NCI-H2107 treated with DMSO at 0.1 percent for 48 hours (cell line): ENCODE measurements at regions not wholly inside any gene's neighbourhood (a gene's known extent, or its start where the extent isn't known, plus 50 kb on each side); places are given as distances from the start of the nearest gene placed in this dataset.
A peak's percentile ranks its signal among the peaks of the same experiment; 100 is the strongest.

Source experiments
- DNase-seq: peaks from one replicate; lab custom pipeline; 2025; ENCODE audit not compliant: unreplicated experiment; lab: John Stamatoyannopoulos, UW

DNA sequence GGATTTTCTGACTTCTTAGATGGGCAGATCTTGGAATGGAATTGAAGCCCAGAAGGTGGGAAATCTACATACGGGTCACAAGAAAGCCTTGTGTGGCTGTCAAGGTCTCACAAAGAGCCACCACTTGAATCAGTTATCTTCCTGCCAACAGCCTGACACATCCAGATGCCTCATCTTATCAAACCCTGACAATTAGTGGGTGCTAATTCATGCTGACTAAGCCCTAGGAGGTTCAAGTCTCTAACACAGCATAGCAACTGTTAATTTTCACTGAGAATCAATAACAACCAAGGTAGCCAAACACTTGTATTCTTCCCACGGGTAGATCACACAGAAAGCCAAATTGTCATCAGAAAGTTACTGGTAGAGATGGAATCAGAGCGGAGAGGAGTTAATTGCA lies 222.2 kb downstream of the TMEM167A start:
- DNase-seq = no peak

DNA sequence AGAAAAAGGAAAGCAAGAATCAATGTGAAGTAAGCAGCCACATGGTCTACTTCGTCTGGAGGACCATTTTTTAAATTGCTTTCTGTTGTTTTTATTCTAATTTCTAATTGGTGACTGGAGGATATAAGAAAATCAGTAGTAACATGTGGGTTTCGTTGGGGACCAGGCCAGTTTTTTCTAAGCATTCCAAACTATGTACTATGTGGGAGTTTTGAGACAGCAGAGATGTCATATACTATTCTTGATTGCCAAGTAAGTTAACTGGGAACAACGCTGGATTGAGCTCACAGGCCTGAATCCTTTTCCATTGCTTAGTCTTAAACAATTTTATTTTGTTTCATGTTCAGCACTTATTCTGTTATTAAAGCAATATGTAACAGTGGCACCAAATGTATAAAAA lies 225.7 kb downstream of the TMEM167A start:
- no peak for DNase-seq

DNA sequence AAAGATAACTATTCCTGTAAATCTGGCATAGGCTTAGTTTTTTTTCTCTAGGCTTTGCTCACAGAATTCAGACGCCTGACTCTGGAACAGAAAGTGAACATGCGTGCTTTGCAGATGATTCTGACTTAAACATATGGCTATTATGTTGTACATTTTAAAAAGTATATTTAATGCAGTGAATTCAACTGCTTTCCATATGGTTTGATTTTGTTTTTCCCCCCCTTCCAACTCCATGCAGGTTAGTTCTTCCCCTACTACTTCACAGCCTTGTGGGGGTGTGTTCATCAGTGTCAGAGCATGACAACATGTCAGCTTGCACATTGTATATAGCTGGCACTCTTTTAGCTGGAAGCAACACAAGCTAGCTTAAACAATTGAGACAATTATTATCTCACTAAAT lies 226.8 kb downstream of the TMEM167A start:
- DNase-seq = no peak

DNA sequence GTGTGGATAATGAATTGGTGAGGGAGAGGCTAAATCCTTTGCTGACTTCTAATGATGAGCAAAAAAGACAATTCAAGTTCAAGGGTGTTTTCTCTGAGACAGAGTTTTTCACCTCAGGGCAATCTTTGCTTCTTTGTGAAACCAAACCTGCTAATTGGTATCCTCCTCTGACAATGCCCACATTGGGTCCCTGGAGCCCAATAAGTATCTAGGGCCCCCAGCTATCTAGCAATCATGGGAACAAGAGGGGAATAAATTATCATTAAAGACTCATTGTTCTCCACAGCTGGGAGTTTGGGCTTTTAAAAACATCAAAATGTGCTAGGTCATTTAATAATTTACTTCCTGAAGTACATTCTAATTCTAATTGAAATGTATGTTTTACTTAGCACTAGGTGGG lies 227.3 kb downstream of the TMEM167A start:
- no peak for DNase-seq

DNA sequence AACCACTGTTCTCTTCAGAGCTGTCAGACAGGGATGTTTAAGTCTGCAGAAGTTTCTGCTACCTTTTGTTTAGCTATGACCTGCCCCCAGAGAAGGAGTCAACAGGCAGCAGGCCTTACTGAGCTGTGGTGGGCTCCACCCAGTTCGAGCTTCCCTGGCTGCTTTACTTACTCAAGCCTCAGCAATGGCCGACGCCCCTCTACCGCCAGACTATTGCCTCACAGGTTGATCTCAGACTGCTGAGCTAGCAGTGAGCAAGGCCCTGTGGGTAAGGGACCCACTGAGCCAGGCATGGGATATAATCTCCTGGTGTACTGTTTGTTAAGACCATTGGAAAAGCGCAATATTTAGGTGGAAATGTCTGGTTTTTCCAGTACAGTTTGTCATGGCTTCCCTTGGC lies 229.6 kb downstream of the TMEM167A start:
- DNase-seq = no peak

DNA sequence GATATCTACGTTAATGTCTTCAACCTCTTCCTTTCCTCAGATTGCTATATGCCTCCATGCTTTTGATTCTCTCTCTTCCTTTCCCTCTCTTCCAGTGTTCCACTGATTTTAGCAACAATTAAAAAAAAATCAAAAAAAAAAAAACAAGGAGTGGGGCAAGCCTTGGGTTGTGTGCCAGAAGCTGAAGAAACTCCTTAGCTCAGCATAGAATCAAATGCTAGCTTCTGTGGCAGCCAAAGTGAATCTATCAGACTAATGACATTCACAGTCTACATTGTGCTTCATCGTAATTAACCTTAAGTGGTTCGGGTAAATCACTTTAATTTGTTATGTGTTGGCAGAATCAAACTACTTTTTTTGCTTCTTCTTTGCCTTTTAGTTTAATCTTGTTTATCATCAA lies 237.3 kb downstream of the TMEM167A start:
- no peak for DNase-seq

DNA sequence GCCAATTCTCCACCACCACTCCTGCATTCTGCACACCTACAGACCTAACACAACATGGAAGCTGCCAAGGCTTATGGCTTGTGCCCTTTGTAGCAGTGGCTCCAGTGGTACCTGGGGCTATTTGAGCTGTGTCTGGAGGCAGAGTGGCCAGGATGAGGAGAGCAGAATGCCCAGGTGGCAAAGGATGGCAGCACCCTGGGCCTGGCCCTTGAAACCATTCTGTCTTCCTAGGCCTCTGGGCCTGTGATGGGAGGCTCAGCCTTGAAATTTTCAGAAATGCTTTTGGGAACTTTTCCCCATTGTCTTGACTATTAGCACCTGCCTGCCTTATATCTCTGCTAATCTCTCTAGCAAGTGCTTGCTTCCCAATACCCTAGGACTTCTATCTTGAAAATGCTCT lies 241.7 kb downstream of the TMEM167A start:
- no peak for DNase-seq

DNA sequence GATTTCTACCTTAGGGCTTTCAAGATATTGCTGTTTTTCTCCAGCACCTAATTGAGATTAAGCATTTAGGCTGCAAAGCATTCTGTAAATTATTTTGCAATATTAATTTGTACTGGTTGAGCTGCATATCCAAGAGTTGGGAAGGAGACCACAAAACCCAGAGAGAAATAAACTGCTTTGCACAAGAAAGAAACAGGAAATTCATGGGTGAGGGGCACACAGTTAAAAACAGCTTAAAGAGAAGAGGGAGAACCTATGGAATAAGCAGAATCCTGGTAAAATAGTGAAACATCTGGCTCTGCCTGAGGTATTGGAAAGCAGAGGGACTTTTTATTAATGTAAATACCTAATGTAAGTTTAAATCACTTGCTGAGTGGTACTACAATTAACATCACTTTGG lies 243.0 kb downstream of the TMEM167A start:
- DNase-seq = no peak

DNA sequence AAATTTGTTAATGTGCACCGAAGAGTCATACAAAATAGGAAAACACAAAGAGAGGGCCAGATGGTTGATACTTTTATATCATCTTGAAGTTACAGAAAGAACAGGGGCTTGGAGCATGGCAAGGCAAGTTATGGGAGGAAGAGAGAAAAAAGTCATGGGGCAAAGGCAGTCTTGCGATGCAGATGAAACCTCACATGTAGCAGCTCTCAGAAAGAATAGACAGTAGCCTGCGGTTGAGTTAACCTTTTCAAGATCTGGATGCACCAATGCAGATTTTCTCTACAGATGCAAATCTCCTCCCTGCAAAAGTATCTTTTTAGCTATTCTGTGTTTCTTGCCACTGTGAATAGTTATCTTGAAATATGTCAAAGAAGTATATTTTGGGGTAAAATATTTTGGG lies 243.9 kb downstream of the TMEM167A start:
- no peak for DNase-seq

DNA sequence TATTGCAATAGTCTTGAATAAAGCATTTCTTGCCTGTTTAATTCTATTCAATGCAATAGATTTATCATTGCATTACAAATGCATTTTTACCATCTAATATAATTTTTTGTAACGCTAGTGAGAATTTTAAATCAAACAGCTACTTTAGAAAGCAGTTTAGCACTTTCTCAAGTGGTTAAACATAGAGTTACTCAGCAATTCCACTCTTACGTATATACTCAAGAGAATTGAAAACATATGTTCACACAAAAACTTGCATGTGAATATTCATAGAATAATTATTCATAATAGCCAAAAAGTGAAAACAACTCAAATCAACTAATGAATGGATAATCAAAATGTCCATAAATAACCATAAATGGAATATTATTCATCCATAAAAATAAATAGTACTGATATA lies 244.7 kb downstream of the TMEM167A start:
- DNase-seq = no peak

DNA sequence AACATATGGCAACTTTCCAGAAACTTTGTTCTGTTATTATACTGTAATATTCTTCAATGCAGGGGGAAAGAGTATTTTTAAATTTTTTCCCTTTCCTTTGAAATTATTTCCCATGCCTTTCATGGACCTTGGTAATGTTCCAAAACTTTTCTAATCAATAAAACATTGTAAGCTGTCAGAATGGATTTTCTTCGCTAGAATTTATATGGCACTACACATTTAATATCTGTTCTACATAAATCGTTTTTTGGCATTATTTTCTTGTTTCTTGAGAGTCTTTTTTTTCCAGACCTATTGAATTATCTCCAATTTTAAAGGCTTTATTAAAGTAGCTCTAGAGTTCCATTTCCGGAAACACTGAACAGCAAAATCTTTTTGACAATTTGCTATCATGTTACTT lies 249.0 kb downstream of the TMEM167A start:
- DNase-seq = no peak

DNA sequence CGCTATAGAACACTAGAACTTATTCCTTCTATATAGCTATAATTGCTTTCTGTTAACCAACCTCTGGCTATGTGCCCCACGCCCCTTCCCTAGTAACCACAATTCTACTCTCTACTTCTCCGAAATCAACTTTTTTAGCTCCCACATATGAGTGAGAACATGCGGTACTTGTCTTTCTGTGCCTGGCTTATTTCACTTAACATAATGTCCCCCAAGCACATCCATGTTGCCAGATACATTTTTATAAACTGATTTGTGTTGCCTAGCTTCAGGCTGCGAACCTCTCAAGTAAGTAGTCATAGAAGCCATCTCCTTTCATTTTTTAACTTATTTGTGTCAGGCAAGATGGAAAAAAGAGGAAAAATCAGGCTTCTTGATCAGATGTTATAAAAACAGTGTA lies 249.5 kb downstream of the TMEM167A start:
- no peak for DNase-seq

DNA sequence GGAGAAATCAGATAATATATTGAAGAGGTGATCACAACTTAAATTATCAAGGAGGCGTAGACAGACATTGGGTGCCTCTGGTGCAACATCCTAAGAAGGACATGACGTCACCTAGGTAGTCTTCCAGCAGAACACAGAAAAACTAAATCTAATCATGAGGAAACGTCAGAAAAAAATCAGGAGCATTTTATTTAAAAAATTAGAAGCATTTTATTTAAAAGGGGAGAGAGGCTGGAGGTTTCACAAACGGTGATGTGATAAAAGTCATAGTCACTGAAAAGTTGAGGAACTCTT lies 254.6 kb downstream of the TMEM167A start:
- DNase-seq = no peak

DNA sequence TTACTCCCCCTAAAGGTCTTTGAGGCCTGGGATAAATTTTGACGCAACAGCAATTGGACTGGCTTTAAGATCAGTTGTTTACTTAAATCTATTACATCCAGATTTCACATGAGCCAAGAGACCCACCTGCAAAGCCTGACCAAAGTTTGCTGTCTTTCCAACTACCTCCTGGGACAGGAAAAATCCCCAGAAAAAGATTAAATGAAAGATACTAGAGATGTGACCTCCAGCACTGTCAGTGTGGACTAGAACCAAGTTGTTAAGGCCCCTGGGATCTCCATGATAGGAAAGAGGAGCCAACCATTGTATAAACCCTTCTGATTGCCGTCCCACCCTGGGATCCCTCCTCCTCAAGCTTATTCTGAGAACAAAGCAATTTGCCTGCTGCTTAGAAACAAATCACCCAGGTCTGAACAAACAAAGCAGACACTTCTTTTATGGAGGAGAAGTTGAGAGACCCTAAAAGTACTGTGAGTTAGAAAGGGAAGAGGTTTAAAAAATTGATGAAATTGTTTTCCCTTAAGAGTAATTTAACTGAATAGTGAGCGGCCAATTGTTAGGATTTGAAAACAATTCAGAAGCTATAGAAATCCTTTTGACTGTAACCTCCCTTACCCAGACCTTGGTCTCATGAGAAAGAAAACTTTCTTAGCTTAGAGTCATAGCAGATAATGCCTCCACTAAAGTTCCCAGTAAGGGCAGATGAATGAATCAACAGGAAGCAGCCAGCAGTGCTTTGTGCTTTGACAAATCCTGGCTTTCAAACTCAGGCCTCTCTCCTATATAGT lies 255.2 kb downstream of the TMEM167A start:
- no peak for DNase-seq

DNA sequence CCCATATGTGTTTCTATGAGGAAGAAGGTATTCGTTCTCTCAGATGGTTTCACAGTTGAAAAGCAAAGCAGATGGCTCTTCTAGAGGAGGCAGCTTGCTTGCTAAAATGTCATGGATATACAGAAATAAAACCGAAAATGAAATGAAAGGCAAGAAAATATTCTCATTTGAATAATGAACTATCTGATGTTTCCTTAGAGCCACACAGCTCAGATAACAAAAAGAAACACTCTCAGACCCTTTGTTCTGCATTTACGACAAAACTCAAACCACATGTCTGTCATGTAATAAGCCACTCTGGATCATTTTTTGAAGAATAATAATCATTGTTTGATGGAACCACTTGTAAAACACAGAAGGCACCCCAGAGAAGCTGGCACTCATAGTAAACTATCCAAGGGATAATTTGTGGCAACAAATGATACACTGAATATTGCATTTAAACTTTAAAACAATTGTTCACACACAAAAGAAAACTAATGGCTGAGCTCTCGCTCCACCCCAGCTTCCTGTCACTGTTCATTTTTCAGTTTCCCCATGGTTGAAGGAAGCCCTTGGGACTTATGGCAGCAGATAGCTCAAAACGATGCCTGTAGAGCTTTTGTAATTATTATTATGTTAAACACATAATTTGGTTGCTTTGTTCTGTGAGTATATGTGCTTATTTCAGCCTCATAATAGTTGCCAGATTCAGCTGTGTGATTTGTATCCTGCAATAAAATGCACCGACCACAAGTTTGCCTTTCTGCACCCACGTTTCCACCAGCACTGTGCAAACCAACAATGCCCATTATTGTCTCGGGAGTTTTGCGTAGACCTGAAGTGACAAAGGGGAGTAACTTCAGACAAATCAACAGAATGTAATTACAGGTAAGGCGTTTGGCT lies 256.0 kb downstream of the TMEM167A start:
- peak; percentile 24 for DNase-seq

DNA sequence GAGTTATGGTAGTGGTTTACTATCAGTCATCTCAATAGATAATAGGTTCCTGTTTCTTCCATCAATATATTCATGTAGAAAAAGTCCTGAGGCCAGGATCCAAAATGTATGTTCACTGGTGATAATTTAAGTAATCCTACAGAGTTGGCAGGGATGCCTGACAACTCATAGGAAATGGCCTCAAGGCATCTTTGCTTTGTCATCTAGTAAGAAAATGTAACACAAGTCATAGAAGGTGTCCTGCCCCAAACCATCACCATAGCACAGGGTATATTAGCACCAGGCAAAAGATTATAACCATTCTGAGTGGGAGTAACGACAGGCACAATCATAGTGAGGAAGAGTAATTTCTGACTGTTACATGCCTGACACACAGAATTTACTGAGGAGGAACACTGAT lies 257.0 kb downstream of the TMEM167A start:
- DNase-seq = no peak

DNA sequence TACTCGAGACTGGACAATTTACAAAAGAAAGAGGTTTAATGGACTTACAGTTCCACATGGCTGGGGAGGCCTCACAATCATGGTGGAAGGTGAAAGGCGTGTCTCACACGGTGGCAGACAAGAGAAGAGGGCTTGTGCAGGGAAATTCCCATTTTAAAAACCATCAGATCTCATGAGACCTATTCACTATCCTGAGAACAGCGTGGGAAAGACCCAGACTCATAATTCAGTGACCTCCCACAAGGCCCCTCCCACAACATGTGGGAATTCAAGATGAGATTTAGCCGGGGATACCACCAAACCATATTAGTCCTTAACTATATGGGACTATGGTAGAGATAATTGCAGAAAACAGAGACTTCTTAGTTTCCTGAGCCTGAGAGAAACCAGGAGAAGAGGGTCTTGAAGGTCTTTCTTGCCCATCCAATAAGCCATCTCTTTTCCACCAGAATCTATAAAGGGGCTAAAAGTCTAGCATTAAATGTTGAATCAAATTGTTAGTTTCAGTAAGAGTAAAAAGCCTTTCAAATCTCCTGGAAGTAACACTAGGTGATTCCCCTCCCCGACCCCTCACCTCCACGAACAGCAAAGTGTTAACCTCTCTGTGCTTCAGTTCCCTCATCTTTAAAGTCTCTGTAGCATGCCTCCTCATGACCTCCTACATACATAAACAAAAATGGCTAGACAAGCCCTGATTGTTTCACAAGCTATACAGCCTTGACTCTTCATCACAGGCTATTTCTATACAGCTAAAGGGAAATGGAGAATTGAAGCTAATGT lies 259.1 kb downstream of the TMEM167A start:
- no peak for DNase-seq

DNA sequence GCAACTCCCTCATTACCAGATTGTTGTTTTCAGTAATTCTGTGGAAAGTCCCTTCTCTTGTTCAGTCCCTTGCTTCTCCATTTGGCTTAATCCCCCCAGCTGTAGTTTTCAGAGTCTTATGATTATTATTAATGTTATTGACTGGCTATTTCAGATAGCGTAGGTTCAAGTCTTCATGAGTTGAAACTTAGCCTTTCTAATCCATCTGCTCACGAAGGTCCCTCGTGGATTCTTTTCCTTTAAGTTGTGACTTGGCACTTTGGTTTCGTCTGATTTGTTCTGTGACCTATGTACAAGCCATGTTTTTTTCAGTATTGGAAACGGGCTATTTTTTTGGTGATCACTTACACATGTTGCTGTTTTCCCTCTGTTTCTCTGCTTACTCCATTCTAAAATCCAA lies 260.3 kb downstream of the TMEM167A start:
- no peak for DNase-seq

DNA sequence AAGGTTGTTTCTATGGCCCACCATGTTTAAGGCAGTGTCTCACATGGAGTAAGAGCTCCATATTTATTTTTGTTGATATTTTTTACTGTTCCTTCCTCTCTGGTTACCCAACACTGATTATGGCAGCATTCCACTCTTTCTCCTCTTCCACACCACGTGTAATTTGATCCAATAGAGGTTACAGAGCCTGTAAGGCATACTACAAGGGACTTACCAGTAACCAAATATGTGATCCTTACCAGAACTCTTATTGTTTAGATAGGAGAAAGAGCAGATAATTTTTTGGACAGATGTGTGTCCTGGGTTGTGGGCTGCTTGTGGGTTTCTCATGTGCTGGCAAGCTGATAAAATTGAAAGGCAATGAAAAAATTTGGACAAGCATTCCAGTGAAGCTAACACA lies 261.3 kb downstream of the TMEM167A start:
- DNase-seq = no peak

DNA sequence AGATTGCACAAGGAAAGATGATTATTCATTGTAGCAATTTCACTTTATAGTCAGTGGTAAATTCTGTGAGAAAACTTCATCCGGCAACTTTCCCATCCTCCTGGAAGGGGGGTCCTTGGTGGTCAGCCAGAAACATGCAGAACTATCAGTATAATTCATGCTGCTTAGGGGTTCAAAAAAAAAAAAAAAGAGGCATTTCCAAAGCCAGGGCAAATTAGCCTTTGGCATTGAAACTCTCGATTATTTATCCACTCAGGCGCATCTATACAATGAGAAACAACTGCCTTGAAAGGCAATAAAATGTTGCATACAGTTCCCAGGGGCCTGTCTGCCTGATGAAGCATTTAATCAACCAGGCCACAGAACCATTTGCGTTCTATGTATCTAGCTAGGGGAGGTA lies 263.3 kb downstream of the TMEM167A start:
- DNase-seq = no peak

DNA sequence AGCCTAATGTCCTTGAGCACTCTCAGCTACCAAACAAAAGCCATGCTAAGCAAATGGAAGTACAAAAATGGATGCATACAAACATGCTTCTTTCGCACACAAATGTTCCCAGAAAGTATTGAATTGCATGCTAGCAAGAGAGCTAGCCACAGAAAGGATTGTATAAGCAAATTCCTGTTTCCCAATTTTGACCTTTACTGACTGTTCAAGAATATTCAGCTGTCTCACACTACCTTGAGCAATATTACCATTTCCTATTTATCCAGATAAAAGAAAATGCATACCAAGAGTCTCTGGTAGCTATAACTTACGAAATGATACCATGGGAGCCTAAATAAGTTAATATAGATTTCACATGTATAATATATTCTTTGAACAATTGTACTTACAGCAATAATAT lies 264.6 kb downstream of the TMEM167A start:
- no peak for DNase-seq

DNA sequence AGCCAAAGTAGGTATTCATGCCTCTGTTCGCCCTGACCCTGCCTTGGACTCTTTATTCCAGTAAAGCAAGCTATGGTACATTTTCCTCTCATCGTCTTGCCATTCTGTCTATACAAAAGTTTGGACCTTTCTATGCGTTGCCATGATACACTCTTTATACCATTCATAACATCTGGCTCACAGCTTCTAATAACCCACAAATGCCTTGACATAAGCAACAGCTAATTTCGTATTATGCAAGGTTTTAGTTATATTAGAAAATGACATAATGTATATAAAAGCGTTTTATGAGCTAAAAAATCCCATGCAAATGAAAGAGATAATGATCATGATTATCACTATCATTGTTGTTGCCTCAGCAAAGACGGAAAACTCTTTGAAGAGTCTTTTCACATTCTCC lies 265.7 kb downstream of the TMEM167A start:
- no peak for DNase-seq
